ENCODE measurements at regions not wholly inside any gene's neighbourhood (a gene's known extent, or its start where the extent isn't known, plus 50 kb on each side); places are given as distances from the start of the nearest gene placed in this dataset.
"Not testable (repeated sequence)": the region's sequence is repeated elsewhere in the genome, so short reads cannot be mapped to it uniquely, and the experiment has no call there.

DNA sequence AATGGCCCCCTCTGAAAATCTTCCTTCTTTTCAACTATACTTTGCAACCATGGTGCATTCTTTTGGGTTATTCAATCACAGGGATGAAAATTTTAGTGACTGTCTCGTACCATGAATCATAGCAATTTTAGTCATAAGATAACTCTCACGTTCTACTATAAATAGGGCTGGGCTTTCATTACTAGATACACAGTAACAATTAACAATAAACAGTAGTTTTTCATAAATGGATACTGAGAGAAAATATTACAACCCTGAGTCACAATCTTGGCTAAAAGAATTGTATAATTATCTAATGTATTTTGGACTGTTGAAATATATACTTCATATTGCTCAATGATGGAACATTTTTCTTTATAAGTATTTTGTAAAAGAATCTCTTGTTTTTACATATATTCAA lies 96.1 kb downstream of the TEX35 start:
- Mint-ChIP-seq H3K27me3 (ENCODE audit: low read depth in 2 of 2) (no peaks in the 10 kb centered on the region), H3K9me3 (no peaks in the 10 kb centered on the region), H3K4me3 (peak overlapping the region; percentile 2), H3K4me1 (peaks cover 36 to 43% of the 10 kb centered on the region in 2 donors), H3K27ac (peak overlapping the region; percentile 73 to 85), H3K36me3 (no peaks in the 10 kb centered on the region)
- Histone ChIP-seq H3K27ac (ENCODE audit: low read length) (peak overlapping the region; percentile 15), H3K4me3 (ENCODE audit: low read length) (no peak overlapping the region), H3K36me3 (ENCODE audit: control insufficient read depth, insufficient read depth, low read length) (no peaks in the 10 kb centered on the region), H3K27me3 (ENCODE audit: control insufficient read depth, insufficient read depth, low read length) (no peaks in the 10 kb centered on the region), H3K4me1 (ENCODE audit: control insufficient read depth, insufficient read depth, low read length) (peaks cover 39% of the 10 kb centered on the region), H3K9me3 (ENCODE audit: control insufficient read depth, insufficient read depth, low read length) (no peaks in the 10 kb centered on the region)
- DNase-seq, result no peak
- intact Hi-C loops (cut with micrococcal nuclease), result no loop called here
- no CpG with 5 or more reads among the region's 2 CpGs for WGBS (ENCODE audit: insufficient coverage)
- ATAC-seq, result no peak
- TF ChIP-seq, protein P1, sequence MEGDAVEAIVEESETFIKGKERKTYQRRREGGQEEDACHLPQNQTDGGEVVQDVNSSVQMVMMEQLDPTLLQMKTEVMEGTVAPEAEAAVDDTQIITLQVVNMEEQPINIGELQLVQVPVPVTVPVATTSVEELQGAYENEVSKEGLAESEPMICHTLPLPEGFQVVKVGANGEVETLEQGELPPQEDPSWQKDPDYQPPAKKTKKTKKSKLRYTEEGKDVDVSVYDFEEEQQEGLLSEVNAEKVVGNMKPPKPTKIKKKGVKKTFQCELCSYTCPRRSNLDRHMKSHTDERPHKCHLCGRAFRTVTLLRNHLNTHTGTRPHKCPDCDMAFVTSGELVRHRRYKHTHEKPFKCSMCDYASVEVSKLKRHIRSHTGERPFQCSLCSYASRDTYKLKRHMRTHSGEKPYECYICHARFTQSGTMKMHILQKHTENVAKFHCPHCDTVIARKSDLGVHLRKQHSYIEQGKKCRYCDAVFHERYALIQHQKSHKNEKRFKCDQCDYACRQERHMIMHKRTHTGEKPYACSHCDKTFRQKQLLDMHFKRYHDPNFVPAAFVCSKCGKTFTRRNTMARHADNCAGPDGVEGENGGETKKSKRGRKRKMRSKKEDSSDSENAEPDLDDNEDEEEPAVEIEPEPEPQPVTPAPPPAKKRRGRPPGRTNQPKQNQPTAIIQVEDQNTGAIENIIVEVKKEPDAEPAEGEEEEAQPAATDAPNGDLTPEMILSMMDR (IDR thresholded peaks at IDR 0.05), result no peak

DNA sequence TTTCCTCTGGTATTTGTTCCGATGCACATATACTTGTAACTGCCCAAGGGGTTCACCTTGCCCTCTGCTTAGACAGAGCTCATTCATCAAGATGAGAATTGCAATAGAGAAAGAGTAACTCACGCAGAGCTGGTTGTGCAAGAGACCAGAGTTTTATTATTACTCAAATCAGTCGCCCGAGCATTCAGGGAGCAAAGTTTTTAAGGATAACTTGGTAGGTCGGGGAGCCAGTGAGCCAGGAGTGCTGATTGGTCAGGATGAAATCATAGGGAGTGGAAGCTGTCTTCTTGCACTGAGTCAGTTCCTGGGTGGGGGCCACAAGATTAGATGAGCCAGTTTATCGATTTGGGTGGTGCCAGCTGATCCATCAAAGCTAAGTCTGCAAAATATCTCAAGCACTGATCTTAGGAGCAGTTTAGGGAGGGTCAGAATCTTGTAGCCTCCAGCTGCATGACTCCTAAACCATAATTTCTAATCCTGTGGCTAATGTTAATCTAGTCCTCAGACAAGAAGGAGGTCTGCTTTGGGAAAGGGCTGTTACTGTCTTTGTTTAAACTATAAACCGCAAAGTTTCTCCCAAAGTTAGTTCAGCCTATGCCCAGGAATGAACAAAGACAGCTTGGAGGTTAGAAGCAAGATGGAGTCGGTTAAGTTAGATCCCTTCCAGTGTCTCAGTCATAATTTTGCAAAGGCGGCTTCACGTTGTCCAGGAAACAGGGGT lies 97.9 kb downstream of the TEX35 start:
- DNase-seq; H3K27ac Mint-ChIP-seq; H3K4me3 Mint-ChIP-seq; H3K27ac ChIP-seq (ENCODE audit: low read length); intact Hi-C loops (cut with micrococcal nuclease); H3K36me3 ChIP-seq (ENCODE audit: control insufficient read depth, insufficient read depth, low read length); H3K27me3 Mint-ChIP-seq (ENCODE audit: low read depth in 2 of 2); H3K9me3 ChIP-seq (ENCODE audit: control insufficient read depth, insufficient read depth, low read length); H3K36me3 Mint-ChIP-seq; H3K27me3 ChIP-seq (ENCODE audit: control insufficient read depth, insufficient read depth, low read length); ATAC-seq; H3K4me3 ChIP-seq (ENCODE audit: low read length); H3K9me3 Mint-ChIP-seq: not testable (repeated sequence)
- peaks cover 28% of the 10 kb centered on the region for H3K4me1 ChIP-seq (ENCODE audit: control insufficient read depth, insufficient read depth, low read length)
- 92% methylated on average over 10 of the region's 10 CpGs for WGBS (ENCODE audit: insufficient coverage)
- peaks cover 33 to 39% of the 10 kb centered on the region in 2 donors for H3K4me1 Mint-ChIP-seq

GRCh38 chr1:178612261-178612660 lies 99.4 kb downstream of the TEX35 start:
- H3K9me3 Mint-ChIP-seq, result no peaks in the 10 kb centered on the region
- peaks cover 19 to 25% of the 10 kb centered on the region in 2 donors for H3K4me1 Mint-ChIP-seq
- intact Hi-C loops (cut with micrococcal nuclease), result no loop called here
- Histone ChIP-seq H3K4me1 (ENCODE audit: control insufficient read depth, insufficient read depth, low read length) (peaks cover 13% of the 10 kb centered on the region), H3K27me3 (ENCODE audit: control insufficient read depth, insufficient read depth, low read length) (no peaks in the 10 kb centered on the region), H3K27ac (ENCODE audit: low read length) (no peak overlapping the region), H3K36me3 (ENCODE audit: control insufficient read depth, insufficient read depth, low read length) (no peaks in the 10 kb centered on the region), H3K4me3 (ENCODE audit: low read length) (no peak overlapping the region), H3K9me3 (ENCODE audit: control insufficient read depth, insufficient read depth, low read length) (no peaks in the 10 kb centered on the region)
- no peaks in the 10 kb centered on the region for H3K36me3 Mint-ChIP-seq
- TF ChIP-seq, protein P1 (IDR thresholded peaks at IDR 0.05), result no peak
- no CpG with 5 or more reads among the region's 2 CpGs for WGBS (ENCODE audit: insufficient coverage)
- DNase-seq (no peak), ATAC-seq (no peak)
- H3K4me3 Mint-ChIP-seq, result no peak overlapping the region
- no peaks in the 10 kb centered on the region for H3K27me3 Mint-ChIP-seq (ENCODE audit: low read depth in 2 of 2)
- no peak overlapping the region for H3K27ac Mint-ChIP-seq

DNA sequence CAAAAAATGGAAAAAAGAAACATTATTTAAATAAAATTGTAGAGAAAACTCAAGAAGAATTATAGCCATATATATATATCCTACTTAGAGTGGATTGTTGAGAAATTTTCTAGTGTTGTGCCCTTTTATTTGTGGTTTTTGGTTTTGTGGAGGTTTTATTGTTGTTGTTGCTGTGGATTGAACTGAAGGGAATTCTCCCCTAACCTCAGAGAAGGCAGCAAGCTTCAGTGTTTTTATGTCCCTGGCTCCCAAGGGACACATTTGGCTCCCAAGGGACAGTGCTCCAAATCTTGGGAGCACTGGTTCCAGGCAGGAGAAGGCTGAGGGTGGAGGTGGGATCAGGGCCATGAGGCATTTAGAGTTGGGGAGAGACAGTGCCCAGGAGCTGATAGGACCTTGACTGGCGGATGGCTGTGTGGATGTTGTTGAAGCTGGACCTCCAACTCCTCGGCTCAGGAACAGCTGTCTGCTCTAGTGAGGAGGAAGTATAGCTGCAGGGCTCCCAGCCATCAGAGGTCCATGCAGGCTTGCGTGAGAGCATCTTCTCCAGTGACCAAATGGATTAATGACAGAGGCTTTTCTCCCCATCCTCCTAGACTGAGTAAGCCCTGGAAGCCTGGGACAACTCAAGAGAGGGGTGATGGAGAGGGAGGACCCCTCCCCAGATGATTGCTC lies 100.5 kb downstream of the TEX35 start:
- peaks cover 2% of the 10 kb centered on the region for H3K4me1 ChIP-seq (ENCODE audit: control insufficient read depth, insufficient read depth, low read length)
- no peak overlapping the region for H3K27ac Mint-ChIP-seq

More for the DNA sequence above, 100.5 kb downstream of the TEX35 start:
- Mint-ChIP-seq H3K4me1 (peaks cover 8 to 14% of the 10 kb centered on the region in 2 donors), H3K9me3 (no peaks in the 10 kb centered on the region), H3K36me3 (no peaks in the 10 kb centered on the region), H3K27me3 (ENCODE audit: low read depth in 2 of 2) (no peaks in the 10 kb centered on the region), H3K4me3 (no peak overlapping the region)
- no peak overlapping the region for H3K27ac ChIP-seq (ENCODE audit: low read length)
- no peaks in the 10 kb centered on the region for H3K36me3 ChIP-seq (ENCODE audit: control insufficient read depth, insufficient read depth, low read length)
- intact Hi-C loops (cut with micrococcal nuclease), result no loop called here
- ATAC-seq, result peak in 1 of 3 donors; percentile 24
- no peaks in the 10 kb centered on the region for H3K9me3 ChIP-seq (ENCODE audit: control insufficient read depth, insufficient read depth, low read length)
- TF ChIP-seq, protein P1 (IDR thresholded peaks at IDR 0.05), result no peak
- no peaks in the 10 kb centered on the region for H3K27me3 ChIP-seq (ENCODE audit: control insufficient read depth, insufficient read depth, low read length)
- no peak overlapping the region for H3K4me3 ChIP-seq (ENCODE audit: low read length)
- WGBS (ENCODE audit: insufficient coverage), result 84% methylated on average over 2 of the region's 3 CpGs
- no peak for DNase-seq
